HG03159 (cell line): ENCODE measurements at regions not wholly inside any gene's neighbourhood (a gene's known extent, or its start where the extent isn't known, plus 50 kb on each side); places are given as distances from the start of the nearest gene placed in this dataset.

ENCODE experiments used
- ATAC-seq: cut with Tn5 transposase; IDR thresholded peaks from one replicate; pipeline ENCODE4 v1.9.1; 2021; ENCODE audit warnings: mild to moderate bottlenecking, moderate library complexity; ENCODE audit not compliant: unreplicated experiment

- ATAC-seq, result no peak
Measured at GRCh38 chr22:49626361-49627216, 201.1 kb downstream of the BRD1 start.

GRCh38 chr22:49624421-49625177 is 203.1 kb downstream of the BRD1 start:
- no peak for ATAC-seq

GRCh38 chr22:49623715-49624114 is 204.0 kb downstream of the BRD1 start:
- no peak for ATAC-seq

GRCh38 chr22:49623176-49623575 is 204.5 kb downstream of the BRD1 start:
- ATAC-seq, result no peak

- ATAC-seq, result no peak
Measured at GRCh38 chr22:49622241-49623105, 205.2 kb downstream of the BRD1 start.

GRCh38 chr22:49621601-49622210 is 206.0 kb downstream of the BRD1 start:
- no peak for ATAC-seq

- no peak for ATAC-seq
Measured at GRCh38 chr22:49620666-49621065, 207.0 kb downstream of the BRD1 start.

- ATAC-seq, result no peak
Measured at GRCh38 chr22:49620003-49620556, 207.6 kb downstream of the BRD1 start.

GRCh38 chr22:49619301-49619700 is 208.4 kb downstream of the BRD1 start:
- ATAC-seq, result no peak

- no peak for ATAC-seq
Measured at GRCh38 chr22:49618677-49618953, 209.1 kb downstream of the BRD1 start.

- ATAC-seq, result no peak
Measured at GRCh38 chr22:49617866-49618676, 209.6 kb downstream of the BRD1 start.

- no peak for ATAC-seq
Measured at GRCh38 chr22:49617264-49617663, 210.4 kb downstream of the BRD1 start.

GRCh38 chr22:49616356-49617231 is 211.1 kb downstream of the BRD1 start:
- ATAC-seq, result no peak

- no peak for ATAC-seq
Measured at GRCh38 chr22:49614966-49615965, 212.4 kb downstream of the BRD1 start.

- ATAC-seq, result no peak
Measured at GRCh38 chr22:49613511-49614270, 214.0 kb downstream of the BRD1 start.

GRCh38 chr22:49613108-49613507 is 214.6 kb downstream of the BRD1 start:
- no peak for ATAC-seq
